ENCODE measurements at regions not wholly inside any gene's neighbourhood (a gene's known extent, or its start where the extent isn't known, plus 50 kb on each side); places are given as distances from the start of the nearest gene placed in this dataset.

GRCh38 chr5:8058616-8059190, 189.8 kb downstream of the MTRR start:
- Histone ChIP-seq H3K4me1 (ENCODE audit: control insufficient read depth in 1 of 2, low read depth in 2 of 2) (no peaks in the 10 kb centered on the region), H3K36me3 (no peaks in the 10 kb centered on the region), H3K4me3 (no peak overlapping the region), H3K27ac (no peak overlapping the region), H3K9me3 (no peaks in the 10 kb centered on the region), H3K27me3 (replicated peaks; ENCODE audit: insufficient read depth) (no peaks in the 10 kb centered on the region)
- TF ChIP-seq, protein P1, sequence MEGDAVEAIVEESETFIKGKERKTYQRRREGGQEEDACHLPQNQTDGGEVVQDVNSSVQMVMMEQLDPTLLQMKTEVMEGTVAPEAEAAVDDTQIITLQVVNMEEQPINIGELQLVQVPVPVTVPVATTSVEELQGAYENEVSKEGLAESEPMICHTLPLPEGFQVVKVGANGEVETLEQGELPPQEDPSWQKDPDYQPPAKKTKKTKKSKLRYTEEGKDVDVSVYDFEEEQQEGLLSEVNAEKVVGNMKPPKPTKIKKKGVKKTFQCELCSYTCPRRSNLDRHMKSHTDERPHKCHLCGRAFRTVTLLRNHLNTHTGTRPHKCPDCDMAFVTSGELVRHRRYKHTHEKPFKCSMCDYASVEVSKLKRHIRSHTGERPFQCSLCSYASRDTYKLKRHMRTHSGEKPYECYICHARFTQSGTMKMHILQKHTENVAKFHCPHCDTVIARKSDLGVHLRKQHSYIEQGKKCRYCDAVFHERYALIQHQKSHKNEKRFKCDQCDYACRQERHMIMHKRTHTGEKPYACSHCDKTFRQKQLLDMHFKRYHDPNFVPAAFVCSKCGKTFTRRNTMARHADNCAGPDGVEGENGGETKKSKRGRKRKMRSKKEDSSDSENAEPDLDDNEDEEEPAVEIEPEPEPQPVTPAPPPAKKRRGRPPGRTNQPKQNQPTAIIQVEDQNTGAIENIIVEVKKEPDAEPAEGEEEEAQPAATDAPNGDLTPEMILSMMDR (IDR thresholded peaks at IDR 0.05): no peak
- no peak for ATAC-seq (ENCODE audit: insufficient number of reproducible peaks, low FRiP score, low read depth)
- no peak for DNase-seq (ENCODE audit: low spot score)

DNA sequence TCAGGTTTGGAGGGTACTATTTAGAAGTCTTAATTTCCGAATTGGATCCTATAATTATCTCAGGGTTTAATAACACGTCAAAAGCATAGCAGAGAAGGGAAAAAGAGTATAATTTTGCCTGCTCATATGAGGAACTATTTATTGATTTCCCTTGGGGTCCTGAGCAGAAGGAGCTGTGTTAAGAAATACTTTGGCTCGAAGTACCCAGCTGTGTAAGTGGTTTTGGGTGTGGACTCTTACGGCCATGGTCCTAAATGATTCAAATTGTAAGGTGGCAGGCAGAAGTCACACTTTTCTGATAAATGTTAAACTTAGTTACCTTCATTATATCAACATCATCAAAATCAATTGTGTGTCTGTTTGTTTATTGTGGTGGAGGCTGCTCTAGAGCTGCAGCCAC, 190.4 kb downstream of the MTRR start:
- TF ChIP-seq, protein P1 (IDR thresholded peaks at IDR 0.05): no peak
- ATAC-seq (ENCODE audit: insufficient number of reproducible peaks, low FRiP score, low read depth) (no peak), DNase-seq (ENCODE audit: low spot score) (no peak)
- Histone ChIP-seq H3K4me1 (ENCODE audit: control insufficient read depth in 1 of 2, low read depth in 2 of 2) (no peaks in the 10 kb centered on the region), H3K27ac (no peak overlapping the region), H3K4me3 (no peak overlapping the region), H3K9me3 (no peaks in the 10 kb centered on the region), H3K27me3 (replicated peaks; ENCODE audit: insufficient read depth) (no peaks in the 10 kb centered on the region), H3K36me3 (no peaks in the 10 kb centered on the region)

- no peak for ATAC-seq (ENCODE audit: insufficient number of reproducible peaks, low FRiP score, low read depth)
- H3K27ac ChIP-seq: no peak overlapping the region
- no peak for DNase-seq (ENCODE audit: low spot score)
Measured at GRCh38 chr5:8060235-8060952, 191.4 kb downstream of the MTRR start.

GRCh38 chr5:8060953-8061429, 192.0 kb downstream of the MTRR start:
- no peak for ATAC-seq (ENCODE audit: insufficient number of reproducible peaks, low FRiP score, low read depth)
- TF ChIP-seq, protein P1 (IDR thresholded peaks at IDR 0.05): no peak
- no peaks in the 10 kb centered on the region for H3K27me3 ChIP-seq (replicated peaks; ENCODE audit: insufficient read depth)
- DNase-seq (ENCODE audit: low spot score): no peak
- no peak overlapping the region for H3K27ac ChIP-seq
- no peaks in the 10 kb centered on the region for H3K36me3 ChIP-seq
- H3K4me3 ChIP-seq: no peak overlapping the region
- no peaks in the 10 kb centered on the region for H3K4me1 ChIP-seq (ENCODE audit: control insufficient read depth in 1 of 2, low read depth in 2 of 2)
- H3K9me3 ChIP-seq: no peaks in the 10 kb centered on the region

More at GRCh38 chr5:8060235-8060952, 191.4 kb downstream of the MTRR start:
- TF ChIP-seq, protein P1 (IDR thresholded peaks at IDR 0.05): no peak
- H3K36me3 ChIP-seq: no peaks in the 10 kb centered on the region
- no peak overlapping the region for H3K4me3 ChIP-seq
- H3K27me3 ChIP-seq (replicated peaks; ENCODE audit: insufficient read depth): no peaks in the 10 kb centered on the region
- H3K9me3 ChIP-seq: no peaks in the 10 kb centered on the region
- H3K4me1 ChIP-seq (ENCODE audit: control insufficient read depth in 1 of 2, low read depth in 2 of 2): no peaks in the 10 kb centered on the region

DNA sequence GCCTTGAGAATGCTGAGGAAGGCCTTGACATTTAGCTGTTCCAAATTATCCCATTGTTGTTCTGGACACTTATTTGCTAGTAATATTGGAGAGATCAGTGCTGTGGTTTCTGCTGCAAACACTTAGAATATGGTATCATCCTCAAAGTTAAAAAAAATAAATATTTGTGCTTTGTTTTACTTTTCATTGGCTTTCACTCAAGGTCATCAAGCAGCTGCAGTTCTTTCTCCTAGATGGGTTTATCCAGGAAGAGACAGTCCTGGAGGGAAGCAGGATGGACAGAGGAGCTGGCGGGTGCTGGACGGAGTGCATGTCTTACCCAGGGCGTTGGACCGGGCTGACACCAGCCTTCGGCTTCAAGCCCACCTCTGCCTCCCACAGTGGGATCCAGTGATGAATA, 193.6 kb downstream of the MTRR start:
- DNase-seq (ENCODE audit: low spot score) (no peak), ATAC-seq (ENCODE audit: insufficient number of reproducible peaks, low FRiP score, low read depth) (no peak)
- Histone ChIP-seq H3K27me3 (replicated peaks; ENCODE audit: insufficient read depth) (no peaks in the 10 kb centered on the region), H3K27ac (no peak overlapping the region), H3K36me3 (no peaks in the 10 kb centered on the region), H3K4me1 (ENCODE audit: control insufficient read depth in 1 of 2, low read depth in 2 of 2) (no peaks in the 10 kb centered on the region), H3K4me3 (no peak overlapping the region), H3K9me3 (no peaks in the 10 kb centered on the region)
- TF ChIP-seq, protein P1 (IDR thresholded peaks at IDR 0.05): no peak

All from thoracic aorta (tissue), 2 donors.